ENCODE measurements at regions not wholly inside any gene's neighbourhood (a gene's known extent, or its start where the extent isn't known, plus 50 kb on each side); places are given as distances from the start of the nearest gene placed in this dataset.

- H3K27ac ChIP-seq (ENCODE audit: poor library complexity, severe bottlenecking) = no peak overlapping the region
- H3K4me3 ChIP-seq (ENCODE audit: severe bottlenecking) = no peak overlapping the region
- ATAC-seq (ENCODE audit: low read depth) (no peak), DNase-seq (ENCODE audit: low spot score) (no peak)
- H3K9me3 ChIP-seq (ENCODE audit: severe bottlenecking) = no peaks in the 10 kb centered on the region
- no peaks in the 10 kb centered on the region for H3K36me3 ChIP-seq (ENCODE audit: low read depth)
- no peak for TF ChIP-seq CTCF (IDR thresholded peaks at IDR 0.05; ENCODE audit: poor library complexity, severe bottlenecking)
- no peaks in the 10 kb centered on the region for H3K27me3 ChIP-seq (ENCODE audit: insufficient read depth, poor library complexity, severe bottlenecking)
- no peaks in the 10 kb centered on the region for H3K4me1 ChIP-seq (ENCODE audit: insufficient read depth, poor library complexity, severe bottlenecking)
Measured at GRCh38 chr2:67631483-67631882, 234.3 kb downstream of the ETAA1 start.

GRCh38 chr2:67633212-67633856 lies 236.2 kb downstream of the ETAA1 start:
- ATAC-seq (ENCODE audit: low read depth) (no peak), DNase-seq (ENCODE audit: low spot score) (no peak)
- H3K9me3 ChIP-seq (ENCODE audit: severe bottlenecking) = no peaks in the 10 kb centered on the region
- no peak for TF ChIP-seq CTCF (IDR thresholded peaks at IDR 0.05; ENCODE audit: poor library complexity, severe bottlenecking)
- no peaks in the 10 kb centered on the region for H3K27me3 ChIP-seq (ENCODE audit: insufficient read depth, poor library complexity, severe bottlenecking)
- H3K27ac ChIP-seq (ENCODE audit: poor library complexity, severe bottlenecking) = no peak overlapping the region
- H3K4me3 ChIP-seq (ENCODE audit: severe bottlenecking) = no peak overlapping the region
- H3K4me1 ChIP-seq (ENCODE audit: insufficient read depth, poor library complexity, severe bottlenecking) = no peaks in the 10 kb centered on the region
- no peaks in the 10 kb centered on the region for H3K36me3 ChIP-seq (ENCODE audit: low read depth)

GRCh38 chr2:67638146-67638545 lies 241.0 kb downstream of the ETAA1 start:
- DNase-seq (ENCODE audit: low spot score) (no peak), ATAC-seq (ENCODE audit: low read depth) (no peak)
- Histone ChIP-seq H3K9me3 (ENCODE audit: severe bottlenecking) (no peaks in the 10 kb centered on the region), H3K4me3 (ENCODE audit: severe bottlenecking) (no peak overlapping the region), H3K27ac (ENCODE audit: poor library complexity, severe bottlenecking) (no peak overlapping the region), H3K36me3 (ENCODE audit: low read depth) (no peaks in the 10 kb centered on the region), H3K27me3 (ENCODE audit: insufficient read depth, poor library complexity, severe bottlenecking) (no peaks in the 10 kb centered on the region), H3K4me1 (ENCODE audit: insufficient read depth, poor library complexity, severe bottlenecking) (no peaks in the 10 kb centered on the region)
- no peak for TF ChIP-seq CTCF (IDR thresholded peaks at IDR 0.05; ENCODE audit: poor library complexity, severe bottlenecking)

- TF ChIP-seq CTCF (IDR thresholded peaks at IDR 0.05; ENCODE audit: poor library complexity, severe bottlenecking) = no peak
- H3K36me3 ChIP-seq (ENCODE audit: low read depth) = no peaks in the 10 kb centered on the region
- H3K27me3 ChIP-seq (ENCODE audit: insufficient read depth, poor library complexity, severe bottlenecking) = no peaks in the 10 kb centered on the region
- H3K4me1 ChIP-seq (ENCODE audit: insufficient read depth, poor library complexity, severe bottlenecking) = no peaks in the 10 kb centered on the region
- H3K4me3 ChIP-seq (ENCODE audit: severe bottlenecking) = no peak overlapping the region
- no peaks in the 10 kb centered on the region for H3K9me3 ChIP-seq (ENCODE audit: severe bottlenecking)
- DNase-seq (ENCODE audit: low spot score) (no peak), ATAC-seq (ENCODE audit: low read depth) (no peak)
- no peak overlapping the region for H3K27ac ChIP-seq (ENCODE audit: poor library complexity, severe bottlenecking)
Measured at GRCh38 chr2:67641312-67642045, 244.3 kb downstream of the ETAA1 start.

- no peak overlapping the region for H3K27ac ChIP-seq (ENCODE audit: poor library complexity, severe bottlenecking)
- H3K4me1 ChIP-seq (ENCODE audit: insufficient read depth, poor library complexity, severe bottlenecking) = no peaks in the 10 kb centered on the region
- peaks cover 4% of the 10 kb centered on the region for H3K9me3 ChIP-seq (ENCODE audit: severe bottlenecking)
- TF ChIP-seq CTCF (IDR thresholded peaks at IDR 0.05; ENCODE audit: poor library complexity, severe bottlenecking) = no peak
- H3K27me3 ChIP-seq (ENCODE audit: insufficient read depth, poor library complexity, severe bottlenecking) = no peaks in the 10 kb centered on the region
- ATAC-seq (ENCODE audit: low read depth) = no peak
- no peak for DNase-seq (ENCODE audit: low spot score)
- no peak overlapping the region for H3K4me3 ChIP-seq (ENCODE audit: severe bottlenecking)
- H3K36me3 ChIP-seq (ENCODE audit: low read depth) = no peaks in the 10 kb centered on the region
Measured at GRCh38 chr2:67642046-67642382, 244.9 kb downstream of the ETAA1 start.

All from RWPE2 (cell line).